GM23338 (cell line): ENCODE measurements at regions not wholly inside any gene's neighbourhood (a gene's known extent, or its start where the extent isn't known, plus 50 kb on each side); places are given as distances from the start of the nearest gene placed in this dataset.

Experiments used
- ATAC-seq: fragments of 200-7000 bp; cut with Tn5 transposase; 3 replicates; pipeline ENCODE4 v1.9.1; 2020
- DNase-seq: peaks from one replicate; pipeline ENCODE4 v3.0.0-alpha.2; 2015; ENCODE audit warnings: low spot score
- H2AFZ ChIP-seq: fragments of 200-600 bp; sonication (generic); 2 replicates; pipeline ENCODE4 v1.8.0; 2016; ENCODE audit warnings: antibody characterized with exemption, mild to moderate bottlenecking, moderate library complexity
- H3F3A ChIP-seq: fragments of 200-600 bp; sonication (generic); replicated peaks from 2 replicates; pipeline ENCODE4 v1.8.0; 2017; ENCODE audit warnings: antibody characterized with exemption, mixed run types, low read depth
- H3K27ac ChIP-seq: fragments of 200-600 bp; sonication (generic); 2 replicates; pipeline ENCODE4 v1.6.1; 2016; ENCODE audit warnings: low read depth
- H3K27me3 ChIP-seq: fragments of 200-600 bp; sonication (generic); 2 replicates; pipeline ENCODE4 v1.8.0; 2016; ENCODE audit warnings: mild to moderate bottlenecking, mixed run types, moderate library complexity; ENCODE audit not compliant: insufficient read depth
- H3K36me3 ChIP-seq: fragments of 200-600 bp; sonication (generic); 2 replicates; pipeline ENCODE4 v1.8.0; 2016; ENCODE audit warnings: mild to moderate bottlenecking; ENCODE audit not compliant: insufficient read depth
- H3K4me1 ChIP-seq: fragments of 200-600 bp; sonication (generic); 2 replicates; pipeline ENCODE4 v1.8.0; 2016; ENCODE audit warnings: mild to moderate bottlenecking, moderate library complexity; ENCODE audit not compliant: insufficient read depth
- H3K4me2 ChIP-seq: fragments of 200-600 bp; sonication (generic); 2 replicates; pipeline ENCODE4 v1.7.1; 2017; ENCODE audit warnings: mixed run types
- H3K4me3 ChIP-seq: fragments of 200-600 bp; sonication (generic); 2 replicates; pipeline ENCODE4 v1.6.1; 2016; ENCODE audit warnings: mixed run types
- H3K79me2 ChIP-seq: fragments of 200-600 bp; sonication (generic); replicated peaks from 2 replicates; pipeline ENCODE4 v1.8.0; 2017; ENCODE audit warnings: mild to moderate bottlenecking; ENCODE audit not compliant: insufficient read depth
- H3K9me2 ChIP-seq: fragments of 200-600 bp; sonication (generic); 2 replicates; pipeline ENCODE4 v1.8.0; 2017; ENCODE audit not compliant: insufficient read depth
- H4K20me1 ChIP-seq: fragments of 200-600 bp; sonication (generic); replicated peaks from 2 replicates; pipeline ENCODE4 v1.8.0; 2017; ENCODE audit warnings: mild to moderate bottlenecking; ENCODE audit not compliant: insufficient read depth
- H3K27ac Mint-ChIP-seq: 2 replicates; pipeline ENCODE4 v1.8.0; 2020; ENCODE audit warnings: inconsistent platforms, mild to moderate bottlenecking, moderate library complexity, mixed read lengths
- H3K27me3 Mint-ChIP-seq: 3 replicates; pipeline ENCODE4 v1.8.0; 2022; ENCODE audit warnings: low read depth, mild to moderate bottlenecking, moderate library complexity, mixed read lengths, inconsistent platforms; ENCODE audit not compliant: insufficient read depth, poor library complexity
- H3K36me3 Mint-ChIP-seq: 3 replicates; pipeline ENCODE4 v1.8.0; 2021; ENCODE audit warnings: low read depth, mild to moderate bottlenecking, inconsistent platforms, moderate library complexity, mixed read lengths
- H3K4me1 Mint-ChIP-seq: 3 replicates; pipeline ENCODE4 v1.8.0; 2020; ENCODE audit warnings: mild to moderate bottlenecking, inconsistent platforms, mixed read lengths
- H3K4me3 Mint-ChIP-seq: 3 replicates; pipeline ENCODE4 v1.8.0; 2021; ENCODE audit warnings: moderate library complexity, mild to moderate bottlenecking, inconsistent platforms, mixed read lengths
- H3K9me3 Mint-ChIP-seq: 3 replicates; pipeline ENCODE4 v1.8.0; 2020; ENCODE audit warnings: moderate library complexity, mild to moderate bottlenecking, inconsistent platforms, mixed read lengths
- CREB1 ChIP-seq: fragments of 250-450 bp; sonication (Bioruptor Pico); IDR thresholded peaks from 2 replicates; pipeline ENCODE4 v1.5.0; 2020; ENCODE audit warnings: low read depth, mild to moderate bottlenecking, moderate library complexity
- EZH2 ChIP-seq: fragments of 200-600 bp; sonication (generic); IDR thresholded peaks from one replicate; pipeline ENCODE4 v1.8.0; 2017; ENCODE audit warnings: antibody characterized with exemption, mild to moderate bottlenecking, low read depth; ENCODE audit not compliant: unreplicated experiment
- JUNB ChIP-seq: IDR thresholded peaks from one replicate; pipeline ENCODE4 v1.6.1; 2016; ENCODE audit warnings: antibody characterized with exemption; ENCODE audit not compliant: unreplicated experiment
- ZNF462 ChIP-seq: fragments of 250-450 bp; sonication (Bioruptor Pico); IDR thresholded peaks from 2 replicates; pipeline ENCODE4 v1.5.0; 2020; ENCODE audit warnings: mild to moderate bottlenecking, moderate library complexity
- TF ChIP-seq, protein P1 (sequence below), 2 experiments: fragments of 200-600 bp in 1 of 2; sonication (generic) in 1 of 2; conservative IDR thresholded peaks; 2 replicates each; pipeline versions ENCODE4 v1.5.1 to v1.6.1; 2016 to 2017; ENCODE audit warnings: antibody characterized with exemption in 2 of 2, low read depth in 2 of 2, mild to moderate bottlenecking in 2 of 2, moderate library complexity in 1 of 2

DNA sequence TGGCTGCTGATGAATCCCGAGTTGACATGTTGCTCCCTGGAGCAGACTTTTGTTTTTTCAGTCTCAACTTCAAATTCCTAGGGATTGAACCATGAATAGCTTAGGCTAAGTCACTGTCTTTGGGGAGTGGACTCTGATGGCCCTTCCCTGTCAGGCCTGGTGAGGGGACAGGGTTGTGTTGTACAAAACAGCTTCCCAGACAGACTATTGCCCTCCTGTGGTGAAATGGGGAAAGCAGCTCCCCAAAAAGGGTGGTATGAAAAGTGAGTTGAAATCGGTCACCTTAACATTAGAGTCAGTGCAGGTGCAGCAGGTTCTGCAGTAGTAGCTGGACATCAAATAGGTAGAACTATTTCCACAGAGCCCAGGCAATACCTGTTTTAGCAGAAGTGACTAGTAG, 775.6 kb downstream of the ROBO2 start:
- Histone ChIP-seq H4K20me1 (no peaks in the 10 kb centered on the region), H3K79me2 (no peaks in the 10 kb centered on the region), H3K27ac (no peak overlapping the region), H3K27me3 (no peaks in the 10 kb centered on the region), H3K36me3 (no peaks in the 10 kb centered on the region), H3K4me3 (no peak overlapping the region), H3K4me2 (no peak overlapping the region), H3K9me2 (no peaks in the 10 kb centered on the region), H3F3A (no peaks in the 10 kb centered on the region), H3K4me1 (no peaks in the 10 kb centered on the region), H2AFZ (peak overlapping the region; percentile 30; the same call in 1 of the 2 replicates)
- no peak overlapping the region; the same call in 1 of the 2 replicates for H3K27ac Mint-ChIP-seq
- ATAC-seq (peak; percentile 79), DNase-seq (peak; percentile 73)
- no peaks in the 10 kb centered on the region for H3K36me3 Mint-ChIP-seq
- TF ChIP-seq, protein P1, sequence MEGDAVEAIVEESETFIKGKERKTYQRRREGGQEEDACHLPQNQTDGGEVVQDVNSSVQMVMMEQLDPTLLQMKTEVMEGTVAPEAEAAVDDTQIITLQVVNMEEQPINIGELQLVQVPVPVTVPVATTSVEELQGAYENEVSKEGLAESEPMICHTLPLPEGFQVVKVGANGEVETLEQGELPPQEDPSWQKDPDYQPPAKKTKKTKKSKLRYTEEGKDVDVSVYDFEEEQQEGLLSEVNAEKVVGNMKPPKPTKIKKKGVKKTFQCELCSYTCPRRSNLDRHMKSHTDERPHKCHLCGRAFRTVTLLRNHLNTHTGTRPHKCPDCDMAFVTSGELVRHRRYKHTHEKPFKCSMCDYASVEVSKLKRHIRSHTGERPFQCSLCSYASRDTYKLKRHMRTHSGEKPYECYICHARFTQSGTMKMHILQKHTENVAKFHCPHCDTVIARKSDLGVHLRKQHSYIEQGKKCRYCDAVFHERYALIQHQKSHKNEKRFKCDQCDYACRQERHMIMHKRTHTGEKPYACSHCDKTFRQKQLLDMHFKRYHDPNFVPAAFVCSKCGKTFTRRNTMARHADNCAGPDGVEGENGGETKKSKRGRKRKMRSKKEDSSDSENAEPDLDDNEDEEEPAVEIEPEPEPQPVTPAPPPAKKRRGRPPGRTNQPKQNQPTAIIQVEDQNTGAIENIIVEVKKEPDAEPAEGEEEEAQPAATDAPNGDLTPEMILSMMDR (conservative IDR thresholded peaks at IDR 0.05; ENCODE audit: low read depth in 2 of 2), result peak; percentile 63 to 82
- TF ChIP-seq ZNF462 (CRISPR knock-in tag), result no peak
- TF ChIP-seq CREB1 (CRISPR knock-in tag), result no peak
- no peak overlapping the region for H3K4me3 Mint-ChIP-seq
- H3K27me3 Mint-ChIP-seq, result no peaks in the 10 kb centered on the region
- no peaks in the 10 kb centered on the region for H3K4me1 Mint-ChIP-seq
- no peaks in the 10 kb centered on the region for H3K9me3 Mint-ChIP-seq

DNA sequence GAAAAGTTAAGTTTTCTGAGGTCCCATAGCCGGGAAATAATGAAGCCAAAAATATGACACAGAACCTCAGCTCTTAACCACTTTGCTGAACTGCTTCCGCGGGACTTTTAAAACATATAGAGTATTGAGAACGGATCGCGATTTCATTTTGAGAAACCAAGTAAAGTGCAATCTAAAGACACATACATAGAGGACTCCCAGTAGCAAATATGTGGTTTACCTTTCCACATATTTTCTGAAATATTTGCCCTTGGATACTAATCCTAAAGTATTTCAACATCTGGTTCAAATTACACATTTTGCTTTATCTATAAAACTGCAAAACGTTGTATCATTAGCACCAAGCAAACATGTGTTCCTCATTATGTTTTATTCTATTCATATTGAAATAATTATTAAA, 776.5 kb downstream of the ROBO2 start:
- Histone ChIP-seq H3K27me3 (no peaks in the 10 kb centered on the region), H2AFZ (no peak overlapping the region), H3K27ac (no peak overlapping the region), H3K4me3 (no peak overlapping the region), H3K9me2 (no peaks in the 10 kb centered on the region), H4K20me1 (no peaks in the 10 kb centered on the region), H3K79me2 (no peaks in the 10 kb centered on the region), H3F3A (no peaks in the 10 kb centered on the region), H3K36me3 (no peaks in the 10 kb centered on the region), H3K4me1 (no peaks in the 10 kb centered on the region), H3K4me2 (no peak overlapping the region)
- no peaks in the 10 kb centered on the region for H3K4me1 Mint-ChIP-seq
- H3K4me3 Mint-ChIP-seq, result no peak overlapping the region
- no peaks in the 10 kb centered on the region for H3K9me3 Mint-ChIP-seq
- H3K27ac Mint-ChIP-seq, result no peak overlapping the region
- no peaks in the 10 kb centered on the region for H3K27me3 Mint-ChIP-seq
- DNase-seq (no peak), ATAC-seq (no peak)
- H3K36me3 Mint-ChIP-seq, result no peaks in the 10 kb centered on the region
- TF ChIP-seq EZH2, result no peak
- TF ChIP-seq JUNB, result no peak
